ENCODE measurements at regions not wholly inside any gene's neighbourhood (a gene's known extent, or its start where the extent isn't known, plus 50 kb on each side); places are given as distances from the start of the nearest gene placed in this dataset.
"Not testable (repeated sequence)": the region's sequence is repeated elsewhere in the genome, so short reads cannot be mapped to it uniquely, and the experiment has no call there.

DNA sequence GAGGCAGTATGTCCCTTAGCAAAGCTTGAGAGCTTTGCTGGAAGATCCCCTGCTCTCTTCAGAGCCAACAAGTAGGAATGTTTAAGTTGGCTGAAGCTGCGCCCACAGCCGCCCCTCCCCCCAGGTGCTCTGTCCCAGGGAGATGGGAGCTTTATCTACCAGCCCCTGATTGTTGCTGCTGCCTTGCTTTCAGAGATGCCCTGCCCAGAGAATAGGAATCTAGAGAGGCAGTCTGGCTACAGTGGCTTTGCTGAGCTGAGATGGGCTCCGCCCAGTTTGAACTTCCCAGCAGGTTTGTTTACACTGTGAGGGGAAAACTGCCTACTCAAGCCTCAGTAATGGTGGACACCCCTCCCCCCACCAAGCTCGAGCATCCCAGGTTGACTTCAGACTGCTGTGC, 423.6 kb downstream of the KCTD16 start:
- TF ChIP-seq, protein P1, sequence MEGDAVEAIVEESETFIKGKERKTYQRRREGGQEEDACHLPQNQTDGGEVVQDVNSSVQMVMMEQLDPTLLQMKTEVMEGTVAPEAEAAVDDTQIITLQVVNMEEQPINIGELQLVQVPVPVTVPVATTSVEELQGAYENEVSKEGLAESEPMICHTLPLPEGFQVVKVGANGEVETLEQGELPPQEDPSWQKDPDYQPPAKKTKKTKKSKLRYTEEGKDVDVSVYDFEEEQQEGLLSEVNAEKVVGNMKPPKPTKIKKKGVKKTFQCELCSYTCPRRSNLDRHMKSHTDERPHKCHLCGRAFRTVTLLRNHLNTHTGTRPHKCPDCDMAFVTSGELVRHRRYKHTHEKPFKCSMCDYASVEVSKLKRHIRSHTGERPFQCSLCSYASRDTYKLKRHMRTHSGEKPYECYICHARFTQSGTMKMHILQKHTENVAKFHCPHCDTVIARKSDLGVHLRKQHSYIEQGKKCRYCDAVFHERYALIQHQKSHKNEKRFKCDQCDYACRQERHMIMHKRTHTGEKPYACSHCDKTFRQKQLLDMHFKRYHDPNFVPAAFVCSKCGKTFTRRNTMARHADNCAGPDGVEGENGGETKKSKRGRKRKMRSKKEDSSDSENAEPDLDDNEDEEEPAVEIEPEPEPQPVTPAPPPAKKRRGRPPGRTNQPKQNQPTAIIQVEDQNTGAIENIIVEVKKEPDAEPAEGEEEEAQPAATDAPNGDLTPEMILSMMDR (IDR thresholded peaks at IDR 0.05), result not testable (repeated sequence)
- not testable (repeated sequence) for TF ChIP-seq POLR2AphosphoS5, POLR2A (IDR thresholded peaks at IDR 0.05)

Data from stomach (tissue), 4 donors.